H1 (cell line): ENCODE measurements at regions not wholly inside any gene's neighbourhood (a gene's known extent, or its start where the extent isn't known, plus 50 kb on each side); places are given as distances from the start of the nearest gene placed in this dataset.

Experiments used
- BCL11A ChIP-seq, 2 experiments: IDR thresholded peaks; one replicate each; pipeline ENCODE4 v1.6.1; 2011; ENCODE audit warnings: low read depth in 2 of 2, low read length in 2 of 2, mild to moderate bottlenecking in 2 of 2
- CBX8 ChIP-seq: fragments of 300-800, 300-1000 bp; sonication (generic); IDR thresholded peaks from 2 replicates; pipeline ENCODE4 v1.7.1; 2016; ENCODE audit warnings: low read depth, low read length, borderline replicate concordance
- EZH2 ChIP-seq: fragments of 200-600 bp; sonication (generic); IDR thresholded peaks from 2 replicates; pipeline ENCODE4 v1.7.1; 2012; ENCODE audit warnings: low read depth, mild to moderate bottlenecking, moderate library complexity, low read length, inconsistent platforms; ENCODE audit not compliant: severe bottlenecking
- RBBP5 ChIP-seq: IDR thresholded peaks from 2 replicates; pipeline ENCODE4 v1.7.1; 2012; ENCODE audit warnings: low read depth, mild to moderate bottlenecking, inconsistent platforms, low read length, moderate library complexity, borderline replicate concordance
- SAP30 ChIP-seq: fragments of 300-600 bp; sonication (generic); IDR thresholded peaks from 2 replicates; pipeline ENCODE4 v1.7.1; 2012; ENCODE audit warnings: low read length, moderate library complexity, mild to moderate bottlenecking, inconsistent platforms; ENCODE audit not compliant: insufficient read depth, insufficient replicate concordance
- SIN3A ChIP-seq, 2 experiments: IDR thresholded peaks in 1 of 2; conservative IDR thresholded peaks in 1 of 2; 2 replicates each; pipeline ENCODE4 v1.6.1; 2011 to 2012; ENCODE audit warnings: low read length in 2 of 2, improper control_type of control experiment in 1 of 2, low read depth in 1 of 2, mild to moderate bottlenecking in 1 of 2
- SIRT6 ChIP-seq: IDR thresholded peaks from one replicate; pipeline ENCODE4 v1.7.1; 2012; ENCODE audit warnings: low read length, inconsistent platforms
- SIX5 ChIP-seq: IDR thresholded peaks from 2 replicates; pipeline ENCODE4 v1.6.1; 2011; ENCODE audit warnings: mild to moderate bottlenecking, low read depth, low read length
- SRF ChIP-seq: IDR thresholded peaks from 2 replicates; pipeline ENCODE4 v1.6.1; 2011; ENCODE audit warnings: mild to moderate bottlenecking, low read depth, low read length, moderate library complexity
- TAF1 ChIP-seq: IDR thresholded peaks from 2 replicates; pipeline ENCODE4 v1.6.1; 2011; ENCODE audit warnings: mild to moderate bottlenecking, low read depth, low read length
- TCF12 ChIP-seq: IDR thresholded peaks from 2 replicates; pipeline ENCODE4 v1.6.1; 2011; ENCODE audit warnings: low read depth, mild to moderate bottlenecking, low read length
- TEAD4 ChIP-seq: IDR thresholded peaks from 2 replicates; pipeline ENCODE4 v1.6.1; 2012; ENCODE audit warnings: low read depth, low read length, inconsistent platforms, mixed read lengths
- USF2 ChIP-seq: IDR thresholded peaks from 2 replicates; pipeline ENCODE4 v1.6.1; 2011; ENCODE audit warnings: low read length, improper control_type of control experiment

- TF ChIP-seq EZH2 (no peak), SAP30 (no peak), SIX5 (no peak), BCL11A (IDR thresholded peaks at IDR 0.05; ENCODE audit: low read depth in 2 of 2, low read length in 2 of 2) (no peak), CBX8 (no peak), USF2 (no peak), TAF1 (no peak), TCF12 (no peak), SIRT6 (no peak), SRF (no peak), TEAD4 (no peak), SIN3A (conservative IDR thresholded peaks at IDR 0.05 in 1 of 2, IDR thresholded peaks at IDR 0.05 in 1 of 2; ENCODE audit: low read depth in 1 of 2, low read length in 2 of 2) (no peak), RBBP5 (no peak)
- TF ChIP-seq, all 59 proteins: peak for 0
These were observed 640.2 kb upstream of the PKN2 start (continued) for GRCh38 chr1:88043834-88044233.
